ENCODE measurements at regions not wholly inside any gene's neighbourhood (a gene's known extent, or its start where the extent isn't known, plus 50 kb on each side); places are given as distances from the start of the nearest gene placed in this dataset.
"Not testable (repeated sequence)": the region's sequence is repeated elsewhere in the genome, so short reads cannot be mapped to it uniquely, and the experiment has no call there.

DNA sequence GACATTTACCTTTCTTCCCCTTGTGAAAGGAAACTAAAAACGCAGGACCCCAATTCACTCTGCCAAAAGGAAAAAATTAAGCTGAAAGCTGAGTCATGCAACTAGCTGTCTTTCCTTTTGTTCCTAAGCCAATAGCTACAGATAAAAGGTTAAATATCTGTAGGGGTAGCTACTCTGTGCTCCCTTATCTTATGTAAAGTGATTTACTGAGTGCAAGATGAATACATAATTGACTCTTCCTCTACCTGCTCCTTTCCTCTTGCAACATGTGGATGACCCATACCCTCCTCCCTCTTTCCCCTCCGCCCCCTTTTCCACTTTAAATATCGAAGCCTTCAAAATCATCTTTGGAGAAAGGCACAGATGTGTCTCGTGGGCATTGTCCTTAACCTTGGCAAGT lies 68.0 kb upstream of the ZNF157 start:
- no peak for DNase-seq (ENCODE audit: low read depth)

GRCh38 chrX:47306471-47307023 lies 63.8 kb upstream of the ZNF157 start:
- not testable (repeated sequence) for DNase-seq (ENCODE audit: low read depth)

- peak; percentile 44 for DNase-seq (ENCODE audit: low read depth)
Measured at GRCh38 chrX:47311932-47312774, 58.2 kb upstream of the ZNF157 start.

- no peak for DNase-seq (ENCODE audit: low read depth)
Measured at GRCh38 chrX:47313056-47313455, 57.3 kb upstream of the ZNF157 start.

- DNase-seq (ENCODE audit: low read depth): no peak
Measured at GRCh38 chrX:47316276-47317025, 53.9 kb upstream of the ZNF157 start.

Measured in LHCN-M2 (cell line).